ENCODE measurements at regions not wholly inside any gene's neighbourhood (a gene's known extent, or its start where the extent isn't known, plus 50 kb on each side); places are given as distances from the start of the nearest gene placed in this dataset.

DNA sequence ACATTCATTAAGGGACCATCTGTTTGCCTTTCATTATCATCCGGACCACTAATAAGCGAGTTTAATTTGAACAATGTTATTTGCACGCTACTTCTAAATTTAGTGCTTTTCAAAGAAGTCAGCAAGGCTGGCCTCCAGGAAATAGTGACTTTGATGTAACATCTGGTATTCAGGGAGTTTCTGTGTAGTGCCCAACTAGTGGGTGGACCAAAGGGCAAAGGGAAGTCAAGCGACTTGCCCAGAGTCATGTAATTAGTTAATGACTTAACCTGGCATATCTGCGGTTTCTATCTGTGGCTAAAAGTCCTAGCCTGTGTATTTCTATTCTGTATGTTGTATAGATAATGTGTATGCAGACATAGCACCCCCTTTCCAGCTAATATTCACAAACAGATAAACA is 56.3 kb upstream of the LCORL start:
- no peaks in the 10 kb centered on the region for H3K4me1 ChIP-seq (ENCODE audit: control insufficient read depth in 2 of 3, insufficient read depth in 2 of 3, low read depth in 1 of 3, low read length in 3 of 3)
- H3K27ac ChIP-seq (ENCODE audit: low read depth in 2 of 2, low read length in 2 of 2), result no peak overlapping the region
- no peaks in the 10 kb centered on the region for H3K9me3 ChIP-seq (ENCODE audit: control insufficient read depth in 2 of 3, insufficient read depth in 1 of 3, low read length in 3 of 3)
- DNase-seq (peak in 1 of 5 donors; percentile 4), FAIRE-seq (no peak)
- no peak overlapping the region for H3K4me3 ChIP-seq (ENCODE audit: low read length in 3 of 3)
- H3K9ac ChIP-seq (ENCODE audit: low read length in 3 of 3), result no peak overlapping the region
- intact Hi-C loops (cut with DNase I), result no loop called here
- TF ChIP-seq, protein P1, sequence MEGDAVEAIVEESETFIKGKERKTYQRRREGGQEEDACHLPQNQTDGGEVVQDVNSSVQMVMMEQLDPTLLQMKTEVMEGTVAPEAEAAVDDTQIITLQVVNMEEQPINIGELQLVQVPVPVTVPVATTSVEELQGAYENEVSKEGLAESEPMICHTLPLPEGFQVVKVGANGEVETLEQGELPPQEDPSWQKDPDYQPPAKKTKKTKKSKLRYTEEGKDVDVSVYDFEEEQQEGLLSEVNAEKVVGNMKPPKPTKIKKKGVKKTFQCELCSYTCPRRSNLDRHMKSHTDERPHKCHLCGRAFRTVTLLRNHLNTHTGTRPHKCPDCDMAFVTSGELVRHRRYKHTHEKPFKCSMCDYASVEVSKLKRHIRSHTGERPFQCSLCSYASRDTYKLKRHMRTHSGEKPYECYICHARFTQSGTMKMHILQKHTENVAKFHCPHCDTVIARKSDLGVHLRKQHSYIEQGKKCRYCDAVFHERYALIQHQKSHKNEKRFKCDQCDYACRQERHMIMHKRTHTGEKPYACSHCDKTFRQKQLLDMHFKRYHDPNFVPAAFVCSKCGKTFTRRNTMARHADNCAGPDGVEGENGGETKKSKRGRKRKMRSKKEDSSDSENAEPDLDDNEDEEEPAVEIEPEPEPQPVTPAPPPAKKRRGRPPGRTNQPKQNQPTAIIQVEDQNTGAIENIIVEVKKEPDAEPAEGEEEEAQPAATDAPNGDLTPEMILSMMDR (IDR thresholded peaks at IDR 0.05; ENCODE audit: borderline replicate concordance, extremely low read depth, insufficient read depth), result no peak
- no peaks in the 10 kb centered on the region for H3K27me3 ChIP-seq (ENCODE audit: control insufficient read depth, insufficient read depth, low read length)
- no peaks in the 10 kb centered on the region for H3K36me3 ChIP-seq (ENCODE audit: control insufficient read depth in 2 of 3, insufficient read depth in 3 of 3, low read length in 3 of 3)

- DNase-seq, result peak in 1 of 5 donors; percentile 35
- H3K9me3 ChIP-seq (ENCODE audit: control insufficient read depth in 2 of 3, insufficient read depth in 1 of 3, low read length in 3 of 3), result no peaks in the 10 kb centered on the region
- no peak overlapping the region for H3K4me3 ChIP-seq (ENCODE audit: low read length in 3 of 3)
- H3K9ac ChIP-seq (ENCODE audit: low read length in 3 of 3), result no peak overlapping the region
- no peaks in the 10 kb centered on the region for H3K27me3 ChIP-seq (ENCODE audit: control insufficient read depth, insufficient read depth, low read length)
- H3K27ac ChIP-seq (ENCODE audit: low read depth in 2 of 2, low read length in 2 of 2), result no peak overlapping the region
- H3K36me3 ChIP-seq (ENCODE audit: control insufficient read depth in 2 of 3, insufficient read depth in 3 of 3, low read length in 3 of 3), result no peaks in the 10 kb centered on the region
- no peak for FAIRE-seq
- TF ChIP-seq, protein P1 (IDR thresholded peaks at IDR 0.05; ENCODE audit: borderline replicate concordance, extremely low read depth, insufficient read depth), result peak; percentile 23
- intact Hi-C loops (cut with DNase I), result no loop called here
- H3K4me1 ChIP-seq (ENCODE audit: control insufficient read depth in 2 of 3, insufficient read depth in 2 of 3, low read depth in 1 of 3, low read length in 3 of 3), result no peaks in the 10 kb centered on the region
Observed at GRCh38 chr4:18075823-18076433, 54.4 kb upstream of the LCORL start.

DNA sequence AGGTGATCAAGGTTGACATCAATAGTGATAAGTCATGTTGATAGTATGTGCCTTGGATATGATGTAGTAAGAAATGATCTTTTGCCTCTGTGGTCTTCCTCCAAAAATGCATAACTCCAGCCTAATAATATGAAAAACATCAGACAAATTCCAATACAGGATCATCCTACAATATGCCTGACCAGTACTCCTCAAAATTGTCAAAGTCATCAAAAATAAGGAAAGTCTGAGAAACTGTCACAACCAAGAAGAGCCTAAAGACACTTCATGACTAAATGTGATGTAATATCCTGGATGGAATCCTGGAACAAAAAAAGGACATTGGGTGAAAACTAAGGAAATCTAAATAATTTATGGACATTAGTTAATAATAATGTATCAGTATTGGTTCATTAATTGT is 50.3 kb upstream of the LCORL start:
- H3K4me1 ChIP-seq (ENCODE audit: control insufficient read depth in 2 of 3, insufficient read depth in 2 of 3, low read depth in 1 of 3, low read length in 3 of 3), result no peaks in the 10 kb centered on the region
- H3K36me3 ChIP-seq (ENCODE audit: control insufficient read depth in 2 of 3, insufficient read depth in 3 of 3, low read length in 3 of 3), result no peaks in the 10 kb centered on the region
- TF ChIP-seq, protein P1 (IDR thresholded peaks at IDR 0.05; ENCODE audit: borderline replicate concordance, extremely low read depth, insufficient read depth), result no peak
- H3K27me3 ChIP-seq (ENCODE audit: control insufficient read depth, insufficient read depth, low read length), result no peaks in the 10 kb centered on the region
- no peak overlapping the region for H3K4me3 ChIP-seq (ENCODE audit: low read length in 3 of 3)
- no peak overlapping the region for H3K9ac ChIP-seq (ENCODE audit: low read length in 3 of 3)
- FAIRE-seq, result no peak
- DNase-seq, result no peak
- H3K27ac ChIP-seq (ENCODE audit: low read depth in 2 of 2, low read length in 2 of 2), result no peak overlapping the region
- H3K9me3 ChIP-seq (ENCODE audit: control insufficient read depth in 2 of 3, insufficient read depth in 1 of 3, low read length in 3 of 3), result no peaks in the 10 kb centered on the region
- intact Hi-C loops (cut with DNase I), result no loop called here

All from kidney (tissue), 13 donors.